ENCODE measurements at regions not wholly inside any gene's neighbourhood (a gene's known extent, or its start where the extent isn't known, plus 50 kb on each side); places are given as distances from the start of the nearest gene placed in this dataset.

DNA sequence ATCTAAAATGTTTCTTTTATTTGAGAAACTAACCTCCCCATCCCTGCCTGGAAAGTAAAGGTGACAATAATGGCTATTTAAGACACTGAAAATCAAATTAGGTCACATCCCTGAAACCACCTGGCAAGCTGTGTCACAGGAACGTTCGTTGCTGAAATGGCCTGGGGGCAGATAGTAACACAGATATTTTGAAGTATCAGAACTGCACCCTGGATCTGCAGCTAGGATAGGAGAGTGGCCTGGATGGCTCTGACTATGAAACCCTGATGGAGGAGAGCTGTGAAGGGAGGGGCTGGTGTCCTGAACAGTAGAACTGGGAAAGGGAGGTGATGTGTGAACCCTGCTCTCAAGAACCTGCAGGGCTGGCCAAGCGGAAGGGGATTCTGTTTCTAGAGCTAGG is 648.3 kb upstream of the CFAP20DC start:
- TF ChIP-seq GATA2 (IDR thresholded peaks at IDR 0.05; ENCODE audit: low read depth, low read length) (peak; percentile 47; the same call in 1 of the 2 replicates), GATA3 (IDR thresholded peaks at IDR 0.05; ENCODE audit: low read depth, low read length) (no peak)

DNA sequence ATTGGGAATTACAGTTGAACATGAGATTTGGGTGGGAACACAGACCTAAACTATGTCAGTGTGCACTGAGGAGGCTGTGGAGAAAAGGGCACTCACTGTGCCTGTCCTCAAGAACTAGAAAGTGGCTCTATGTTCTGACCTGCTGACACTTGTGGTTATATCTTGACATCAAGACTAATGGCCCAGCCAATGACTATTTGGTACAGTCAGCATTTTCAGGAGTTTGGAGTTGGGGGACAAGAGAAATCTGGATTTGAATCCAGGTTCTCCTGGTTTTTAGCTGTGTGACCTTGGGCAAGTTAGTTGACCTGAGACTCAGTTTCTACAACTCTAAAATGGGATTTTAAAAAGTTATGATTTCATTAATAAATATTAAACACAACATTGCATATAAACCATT is 647.0 kb upstream of the CFAP20DC start:
- TF ChIP-seq GATA2 (IDR thresholded peaks at IDR 0.05; ENCODE audit: low read depth, low read length) (no peak), GATA3 (IDR thresholded peaks at IDR 0.05; ENCODE audit: low read depth, low read length) (no peak)

DNA sequence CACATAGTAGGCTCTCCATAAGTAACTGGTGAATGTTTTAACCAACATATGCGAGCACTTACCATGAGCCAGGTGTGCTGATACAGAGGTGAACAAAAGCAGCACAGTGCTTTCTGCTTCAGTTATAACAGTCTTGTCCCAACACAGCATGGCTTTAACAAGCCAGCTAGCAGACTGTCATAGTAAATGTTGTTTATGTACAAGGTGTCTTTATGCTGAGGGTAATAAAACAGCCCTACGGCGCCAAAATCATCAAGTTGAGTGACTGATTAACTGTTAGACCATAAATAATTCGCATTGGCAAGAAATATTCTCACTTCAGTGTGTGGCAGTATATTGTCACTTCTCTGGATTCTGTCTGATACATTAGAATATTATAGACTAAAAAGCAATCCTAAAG is 646.0 kb upstream of the CFAP20DC start:
- TF ChIP-seq GATA3 (IDR thresholded peaks at IDR 0.05; ENCODE audit: low read depth, low read length) (no peak), GATA2 (IDR thresholded peaks at IDR 0.05; ENCODE audit: low read depth, low read length) (no peak)

DNA sequence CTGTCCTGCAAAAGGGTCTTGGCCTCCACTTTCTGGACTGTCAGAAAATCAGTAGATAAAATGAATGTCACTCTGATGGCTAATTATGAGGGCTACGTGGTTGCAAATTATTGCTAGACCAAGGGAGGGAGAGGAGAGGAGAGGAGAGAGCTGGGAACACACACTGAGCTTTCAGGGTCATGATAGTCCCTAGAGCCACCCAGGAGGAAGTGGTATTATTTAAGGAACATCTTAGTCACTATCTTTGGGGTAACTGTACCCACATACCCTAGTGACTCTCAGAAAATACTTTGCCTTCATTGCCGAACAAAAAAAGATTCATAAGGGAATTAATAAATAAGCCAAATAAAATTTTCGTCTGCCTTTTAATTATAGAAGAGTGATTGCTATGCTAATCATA is 642.3 kb upstream of the CFAP20DC start:
- no peak for TF ChIP-seq GATA3 (IDR thresholded peaks at IDR 0.05; ENCODE audit: low read depth, low read length)
- no peak for TF ChIP-seq GATA2 (IDR thresholded peaks at IDR 0.05; ENCODE audit: low read depth, low read length)

DNA sequence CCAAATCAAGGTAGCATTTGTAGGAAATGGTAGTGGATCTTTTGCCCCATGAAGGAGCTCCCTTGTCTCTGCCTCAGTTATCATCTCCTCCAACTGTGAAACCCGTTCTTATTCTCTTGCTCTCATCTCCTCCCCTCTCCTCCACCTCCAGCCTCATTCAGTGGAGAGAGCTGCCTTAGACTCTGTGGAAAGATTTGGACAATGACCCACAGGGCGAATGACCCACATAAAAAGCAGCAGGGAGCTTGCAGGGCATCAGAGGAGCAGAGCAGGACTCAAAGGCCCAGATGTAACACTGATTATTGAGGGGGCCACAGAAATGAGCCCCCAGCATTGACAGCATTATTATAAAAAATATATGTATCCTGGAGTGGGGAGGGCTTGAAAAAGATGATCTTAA is 641.1 kb upstream of the CFAP20DC start:
- TF ChIP-seq GATA3 (IDR thresholded peaks at IDR 0.05; ENCODE audit: low read depth, low read length) (no peak), GATA2 (IDR thresholded peaks at IDR 0.05; ENCODE audit: low read depth, low read length) (no peak)

- TF ChIP-seq GATA3 (IDR thresholded peaks at IDR 0.05; ENCODE audit: low read depth, low read length) = no peak
- no peak for TF ChIP-seq GATA2 (IDR thresholded peaks at IDR 0.05; ENCODE audit: low read depth, low read length)
Measured at GRCh38 chr3:59688636-59689035, 638.8 kb upstream of the CFAP20DC start.

GRCh38 chr3:59685432-59685831 is 635.6 kb upstream of the CFAP20DC start:
- TF ChIP-seq GATA2 (IDR thresholded peaks at IDR 0.05; ENCODE audit: low read depth, low read length) = no peak

DNA sequence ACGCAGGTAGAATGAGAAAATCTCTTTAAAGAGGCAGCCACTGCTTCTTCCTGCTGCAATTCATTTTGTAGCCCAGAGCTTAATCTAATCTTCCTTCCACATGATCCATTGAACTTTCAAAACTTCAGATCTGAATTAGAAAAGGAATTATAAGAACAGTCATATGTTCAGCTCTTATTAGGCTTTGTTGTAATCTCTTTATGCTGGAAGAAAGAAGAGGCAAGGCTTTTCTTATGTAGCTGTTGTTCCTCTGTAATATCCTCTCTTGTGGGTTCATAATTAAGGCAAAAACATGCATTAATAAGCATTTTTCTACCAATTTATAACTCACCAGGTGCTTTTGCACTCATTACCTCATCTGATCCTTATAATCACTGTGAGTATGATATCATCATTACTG is 634.9 kb upstream of the CFAP20DC start:
- TF ChIP-seq GATA2 (IDR thresholded peaks at IDR 0.05; ENCODE audit: low read depth, low read length) = no peak
- no peak for TF ChIP-seq GATA3 (IDR thresholded peaks at IDR 0.05; ENCODE audit: low read depth, low read length)

- TF ChIP-seq GATA3 (IDR thresholded peaks at IDR 0.05; ENCODE audit: low read depth, low read length) (no peak), GATA2 (IDR thresholded peaks at IDR 0.05; ENCODE audit: low read depth, low read length) (no peak)
Measured at GRCh38 chr3:59680919-59681318, 631.1 kb upstream of the CFAP20DC start.

- no peak for TF ChIP-seq GATA2 (IDR thresholded peaks at IDR 0.05; ENCODE audit: low read depth, low read length)
- no peak for TF ChIP-seq GATA3 (IDR thresholded peaks at IDR 0.05; ENCODE audit: low read depth, low read length)
Measured at GRCh38 chr3:59677747-59678702, 628.2 kb upstream of the CFAP20DC start.

DNA sequence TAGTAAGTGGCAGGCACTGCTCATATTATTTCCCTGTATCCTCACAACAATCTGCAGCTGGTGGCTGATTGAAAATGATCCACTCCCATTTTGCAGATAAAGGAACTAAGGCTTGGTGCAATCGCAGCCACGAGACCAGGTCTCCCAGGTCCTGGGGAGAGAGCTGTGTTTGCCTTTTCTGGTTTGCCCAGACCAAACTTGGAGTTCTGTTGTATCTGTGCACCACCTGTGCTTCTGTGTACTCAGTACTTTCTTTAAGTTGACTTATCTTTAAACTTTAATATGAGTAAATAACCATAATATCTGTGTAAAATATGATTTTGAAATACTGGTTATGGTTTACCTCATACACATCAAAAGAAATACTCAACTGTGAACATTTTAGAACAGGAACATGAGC is 625.7 kb upstream of the CFAP20DC start:
- TF ChIP-seq GATA2 (IDR thresholded peaks at IDR 0.05; ENCODE audit: low read depth, low read length) = no peak
- TF ChIP-seq GATA3 (IDR thresholded peaks at IDR 0.05; ENCODE audit: low read depth, low read length) = no peak

GRCh38 chr3:59663076-59663850 is 613.4 kb upstream of the CFAP20DC start:
- TF ChIP-seq GATA2 (IDR thresholded peaks at IDR 0.05; ENCODE audit: low read depth, low read length) = no peak
- TF ChIP-seq GATA3 (IDR thresholded peaks at IDR 0.05; ENCODE audit: low read depth, low read length) = no peak

GRCh38 chr3:59660852-59661625 is 611.2 kb upstream of the CFAP20DC start:
- TF ChIP-seq GATA2 (IDR thresholded peaks at IDR 0.05; ENCODE audit: low read depth, low read length) (no peak), GATA3 (IDR thresholded peaks at IDR 0.05; ENCODE audit: low read depth, low read length) (no peak)

- no peak for TF ChIP-seq GATA3 (IDR thresholded peaks at IDR 0.05; ENCODE audit: low read depth, low read length)
- TF ChIP-seq GATA2 (IDR thresholded peaks at IDR 0.05; ENCODE audit: low read depth, low read length) = no peak
Measured at GRCh38 chr3:59660376-59660775, 610.6 kb upstream of the CFAP20DC start.

Data from SH-SY5Y (cell line).